Stomach smooth muscle (tissue), 2 donors: ENCODE measurements at regions not wholly inside any gene's neighbourhood (a gene's known extent, or its start where the extent isn't known, plus 50 kb on each side); places are given as distances from the start of the nearest gene placed in this dataset.

Experiments used
- H3K27ac ChIP-seq: one replicate; pipeline ENCODE4 v1.7.0; 2013; ENCODE audit warnings: mild to moderate bottlenecking, low read length, inconsistent platforms
- H3K27me3 ChIP-seq, 2 donors: one replicate each; pipeline ENCODE4 v1.7.0; 2013; ENCODE audit warnings: low read length in 2 of 2; ENCODE audit not compliant: insufficient read depth in 2 of 2, control insufficient read depth in 1 of 2
- H3K36me3 ChIP-seq, 2 donors: one replicate each; pipeline ENCODE4 v1.7.0; 2013; ENCODE audit warnings: low read length in 2 of 2; ENCODE audit not compliant: control insufficient read depth in 2 of 2, insufficient read depth in 2 of 2
- H3K4me1 ChIP-seq: one replicate; pipeline ENCODE4 v1.7.0; 2013; ENCODE audit warnings: low read length; ENCODE audit not compliant: control insufficient read depth, insufficient read depth
- H3K4me3 ChIP-seq, 2 donors: one replicate each; pipeline ENCODE4 v1.7.0; 2013; ENCODE audit warnings: low read length in 2 of 2
- H3K9ac ChIP-seq, 2 donors: one replicate each; pipeline ENCODE4 v1.7.0; 2013; ENCODE audit warnings: low read length in 2 of 2, mild to moderate bottlenecking in 1 of 2
- H3K9me3 ChIP-seq, 2 donors: one replicate each; pipeline ENCODE4 v1.7.0; 2013; ENCODE audit warnings: low read length in 2 of 2; ENCODE audit not compliant: control insufficient read depth in 2 of 2
- donor health status: healthy.
- donor health status: Pancreatic carcinoma.

GRCh38 chr20:6519556-6519955 lies 247.9 kb upstream of the BMP2 start:
- no peak overlapping the region for H3K4me3 ChIP-seq
- no peaks in the 10 kb centered on the region for H3K27me3 ChIP-seq
- H3K9ac ChIP-seq = no peak overlapping the region
- H3K4me1 ChIP-seq = no peaks in the 10 kb centered on the region
- H3K27ac ChIP-seq = no peak overlapping the region
- no peaks in the 10 kb centered on the region for H3K36me3 ChIP-seq
- H3K9me3 ChIP-seq = no peaks in the 10 kb centered on the region

GRCh38 chr20:6515261-6515660 lies 252.2 kb upstream of the BMP2 start:
- H3K4me3 ChIP-seq = no peak overlapping the region
- H3K27me3 ChIP-seq = no peaks in the 10 kb centered on the region
- H3K9me3 ChIP-seq = no peaks in the 10 kb centered on the region
- no peak overlapping the region for H3K9ac ChIP-seq
- no peaks in the 10 kb centered on the region for H3K4me1 ChIP-seq
- no peak overlapping the region for H3K27ac ChIP-seq
- H3K36me3 ChIP-seq = no peaks in the 10 kb centered on the region

GRCh38 chr20:6513599-6513998 lies 253.9 kb upstream of the BMP2 start:
- Histone ChIP-seq H3K4me3 (no peak overlapping the region), H3K27ac (no peak overlapping the region), H3K27me3 (no peaks in the 10 kb centered on the region), H3K36me3 (no peaks in the 10 kb centered on the region), H3K9ac (no peak overlapping the region), H3K9me3 (no peaks in the 10 kb centered on the region), H3K4me1 (no peaks in the 10 kb centered on the region)

- no peaks in the 10 kb centered on the region for H3K9me3 ChIP-seq
- H3K9ac ChIP-seq = no peak overlapping the region
- no peaks in the 10 kb centered on the region for H3K36me3 ChIP-seq
- no peak overlapping the region for H3K27ac ChIP-seq
- H3K4me3 ChIP-seq = no peak overlapping the region
- H3K27me3 ChIP-seq = no peaks in the 10 kb centered on the region
- no peaks in the 10 kb centered on the region for H3K4me1 ChIP-seq
Measured at GRCh38 chr20:6509374-6509773, 258.1 kb upstream of the BMP2 start.

GRCh38 chr20:6506906-6507305 lies 260.6 kb upstream of the BMP2 start:
- no peaks in the 10 kb centered on the region for H3K9me3 ChIP-seq
- H3K36me3 ChIP-seq = no peaks in the 10 kb centered on the region
- no peaks in the 10 kb centered on the region for H3K27me3 ChIP-seq
- no peak overlapping the region for H3K9ac ChIP-seq
- H3K4me1 ChIP-seq = no peaks in the 10 kb centered on the region
- H3K4me3 ChIP-seq = no peak overlapping the region
- H3K27ac ChIP-seq = no peak overlapping the region

GRCh38 chr20:6504826-6505225 lies 262.7 kb upstream of the BMP2 start:
- Histone ChIP-seq H3K9ac (no peak overlapping the region), H3K36me3 (no peaks in the 10 kb centered on the region), H3K9me3 (no peaks in the 10 kb centered on the region), H3K27me3 (no peaks in the 10 kb centered on the region), H3K4me1 (no peaks in the 10 kb centered on the region), H3K27ac (no peak overlapping the region), H3K4me3 (no peak overlapping the region)

- no peaks in the 10 kb centered on the region for H3K36me3 ChIP-seq
- H3K9me3 ChIP-seq = no peaks in the 10 kb centered on the region
- no peak overlapping the region for H3K27ac ChIP-seq
- no peak overlapping the region for H3K4me3 ChIP-seq
- H3K9ac ChIP-seq = no peak overlapping the region
- H3K4me1 ChIP-seq = no peaks in the 10 kb centered on the region
- no peaks in the 10 kb centered on the region for H3K27me3 ChIP-seq
Measured at GRCh38 chr20:6504179-6504578, 263.3 kb upstream of the BMP2 start.

- Histone ChIP-seq H3K4me1 (no peaks in the 10 kb centered on the region), H3K36me3 (no peaks in the 10 kb centered on the region), H3K9me3 (no peaks in the 10 kb centered on the region), H3K9ac (no peak overlapping the region), H3K4me3 (no peak overlapping the region), H3K27me3 (no peaks in the 10 kb centered on the region), H3K27ac (no peak overlapping the region)
Measured at GRCh38 chr20:6502999-6503398, 264.5 kb upstream of the BMP2 start.

- Histone ChIP-seq H3K36me3 (no peaks in the 10 kb centered on the region), H3K27ac (no peak overlapping the region), H3K9me3 (no peaks in the 10 kb centered on the region), H3K9ac (no peak overlapping the region), H3K4me3 (no peak overlapping the region), H3K4me1 (no peaks in the 10 kb centered on the region), H3K27me3 (no peaks in the 10 kb centered on the region)
Measured at GRCh38 chr20:6502219-6502618, 265.3 kb upstream of the BMP2 start.

- Histone ChIP-seq H3K9me3 (no peaks in the 10 kb centered on the region), H3K4me3 (no peak overlapping the region), H3K9ac (no peak overlapping the region), H3K27me3 (no peaks in the 10 kb centered on the region), H3K4me1 (no peaks in the 10 kb centered on the region), H3K27ac (no peak overlapping the region), H3K36me3 (no peaks in the 10 kb centered on the region)
Measured at GRCh38 chr20:6501061-6501460, 266.4 kb upstream of the BMP2 start.

GRCh38 chr20:6499566-6499965 lies 267.9 kb upstream of the BMP2 start:
- Histone ChIP-seq H3K4me3 (no peak overlapping the region), H3K27me3 (no peaks in the 10 kb centered on the region), H3K36me3 (no peaks in the 10 kb centered on the region), H3K9me3 (no peaks in the 10 kb centered on the region), H3K4me1 (no peaks in the 10 kb centered on the region), H3K27ac (no peak overlapping the region), H3K9ac (no peak overlapping the region)

GRCh38 chr20:6496874-6497273 lies 270.6 kb upstream of the BMP2 start:
- H3K27ac ChIP-seq = no peak overlapping the region
- no peak overlapping the region for H3K9ac ChIP-seq
- H3K36me3 ChIP-seq = no peaks in the 10 kb centered on the region
- no peaks in the 10 kb centered on the region for H3K4me1 ChIP-seq
- no peak overlapping the region for H3K4me3 ChIP-seq
- no peaks in the 10 kb centered on the region for H3K27me3 ChIP-seq
- no peaks in the 10 kb centered on the region for H3K9me3 ChIP-seq
